Panc1 (cell line): ENCODE measurements at regions not wholly inside any gene's neighbourhood (a gene's known extent, or its start where the extent isn't known, plus 50 kb on each side); places are given as distances from the start of the nearest gene placed in this dataset.

Experiments used
- CTCF ChIP-seq: fragments of 450-650 bp; IDR thresholded peaks from 2 replicates; pipeline ENCODE4 v1.5.1; 2017; ENCODE audit warnings: mild to moderate bottlenecking
- POLR2AphosphoS5 ChIP-seq: IDR thresholded peaks from 2 replicates; pipeline ENCODE4 v1.6.1; 2012; ENCODE audit warnings: mild to moderate bottlenecking, low read depth, low read length, moderate library complexity
- REST ChIP-seq, 2 experiments: IDR thresholded peaks; 2 replicates each; pipeline ENCODE4 v1.6.1; 2011 to 2012; ENCODE audit warnings: low read depth in 2 of 2, control low read depth in 1 of 2, low read length in 1 of 2, mild to moderate bottlenecking in 1 of 2, moderate library complexity in 1 of 2; ENCODE audit not compliant: insufficient read depth in 1 of 2

DNA sequence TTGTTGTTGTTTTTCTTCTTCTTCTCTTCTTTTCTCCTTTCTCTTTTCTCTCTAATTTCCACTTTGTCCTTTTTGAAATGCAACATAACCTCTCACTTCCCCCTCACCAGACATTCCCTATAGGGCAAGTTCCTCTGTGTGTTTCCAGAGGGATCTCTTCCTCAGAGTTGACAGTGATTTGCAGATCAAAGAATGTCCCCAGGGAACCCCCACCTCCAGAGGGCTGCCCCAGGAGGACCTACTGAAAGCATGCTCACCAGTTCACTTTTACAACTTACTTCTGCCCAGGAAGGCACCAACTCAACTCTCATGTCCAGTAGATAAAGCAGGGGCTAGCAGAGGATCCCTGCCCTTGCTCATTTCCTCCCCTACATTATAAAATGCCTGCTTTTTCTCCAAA is 1648.0 kb downstream of the PCDH9 start:
- TF ChIP-seq CTCF (no peak), POLR2AphosphoS5 (no peak), REST (IDR thresholded peaks at IDR 0.05; ENCODE audit: insufficient read depth in 1 of 2, low read depth in 2 of 2, low read length in 1 of 2) (no peak)
